ENCODE measurements at regions not wholly inside any gene's neighbourhood (a gene's known extent, or its start where the extent isn't known, plus 50 kb on each side); places are given as distances from the start of the nearest gene placed in this dataset.

GRCh38 chrX:38890326-38890725, 89.1 kb downstream of the MID1IP1 start:
- no peak for DNase-seq

DNA sequence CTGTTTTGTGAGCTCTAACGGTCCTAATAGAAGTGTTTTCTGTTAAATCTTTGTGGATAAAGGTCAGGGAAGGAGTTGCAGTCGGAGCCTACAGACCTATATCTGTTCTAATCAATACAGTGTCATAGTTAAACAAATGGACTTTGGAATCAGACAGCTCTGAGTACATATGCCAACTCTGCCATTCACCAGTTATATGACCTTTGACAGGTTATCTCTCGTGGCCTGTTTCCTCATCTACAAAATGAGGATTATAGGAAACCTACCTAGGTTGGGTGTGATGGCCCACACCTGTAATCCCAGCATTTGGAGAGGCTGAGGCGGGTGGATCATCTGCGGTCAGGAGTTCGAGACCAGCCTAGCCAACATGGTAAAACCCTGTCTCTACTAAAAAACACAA, 89.7 kb downstream of the MID1IP1 start:
- no peak for DNase-seq

DNA sequence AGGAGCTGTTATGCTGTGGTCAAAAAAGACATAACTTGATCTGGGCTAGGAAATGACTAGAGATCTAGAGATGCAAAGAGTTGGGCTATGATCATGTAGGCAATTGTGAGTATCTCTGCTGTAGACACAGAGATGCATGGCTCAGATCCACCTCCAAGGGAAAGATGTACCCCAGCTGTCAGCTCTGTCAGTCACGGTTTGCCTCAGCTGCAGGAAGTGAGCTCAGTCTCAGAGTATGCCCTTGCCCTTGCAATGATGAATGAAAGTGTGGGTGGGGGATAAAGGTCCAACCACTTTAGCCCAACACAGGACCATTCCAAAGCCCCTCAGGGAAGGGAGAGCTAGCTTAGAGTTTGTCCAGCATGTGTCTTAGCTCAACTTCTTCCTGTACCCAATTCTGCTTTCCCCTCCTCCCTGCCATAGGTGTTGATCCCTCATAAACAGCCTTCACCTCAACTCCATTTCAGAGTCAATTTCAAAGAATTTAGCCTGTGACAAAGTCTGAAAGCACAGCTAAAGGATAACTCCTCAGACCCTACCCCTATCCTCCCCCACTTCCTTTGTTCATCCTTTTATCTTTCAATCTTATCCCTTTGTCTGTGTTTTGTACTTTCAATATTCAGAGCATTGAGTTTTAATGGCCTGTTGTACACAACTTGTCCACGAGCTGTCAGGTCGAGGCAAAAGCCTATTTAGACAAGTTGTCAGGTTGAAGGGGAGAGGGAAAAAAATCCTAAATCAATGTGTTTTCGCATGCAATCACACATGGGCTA, 90.6 kb downstream of the MID1IP1 start:
- peak; percentile 75 for DNase-seq

- DNase-seq, result peak; percentile 65
Measured at GRCh38 chrX:38893441-38893840, 92.2 kb downstream of the MID1IP1 start.

GRCh38 chrX:38895775-38896174, 94.5 kb downstream of the MID1IP1 start:
- no peak for DNase-seq

GRCh38 chrX:38896724-38897298, 95.6 kb downstream of the MID1IP1 start:
- DNase-seq, result no peak

GRCh38 chrX:38898261-38898660, 97.0 kb downstream of the MID1IP1 start:
- DNase-seq, result no peak

- DNase-seq, result no peak
Measured at GRCh38 chrX:38899650-38900049, 98.4 kb downstream of the MID1IP1 start.

DNA sequence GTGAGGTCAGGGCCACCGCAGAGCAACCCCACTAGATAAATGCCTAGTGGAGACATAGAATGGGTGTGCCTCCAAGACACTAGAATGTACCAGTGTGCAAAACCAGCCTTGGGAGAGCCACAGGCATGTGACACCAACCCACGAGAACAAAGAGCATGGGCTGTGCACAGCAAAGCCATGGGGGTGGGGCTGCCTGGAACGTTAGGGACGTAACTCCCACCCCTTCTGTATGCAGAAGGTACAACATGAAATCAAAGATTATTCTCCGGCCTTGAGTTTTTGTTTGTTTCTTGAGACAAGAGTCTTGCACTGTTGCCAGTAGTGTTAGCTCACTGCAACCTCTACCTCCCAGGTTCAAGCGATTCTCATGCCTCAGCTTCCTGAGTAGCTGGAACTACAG, 99.5 kb downstream of the MID1IP1 start:
- DNase-seq, result no peak

DNA sequence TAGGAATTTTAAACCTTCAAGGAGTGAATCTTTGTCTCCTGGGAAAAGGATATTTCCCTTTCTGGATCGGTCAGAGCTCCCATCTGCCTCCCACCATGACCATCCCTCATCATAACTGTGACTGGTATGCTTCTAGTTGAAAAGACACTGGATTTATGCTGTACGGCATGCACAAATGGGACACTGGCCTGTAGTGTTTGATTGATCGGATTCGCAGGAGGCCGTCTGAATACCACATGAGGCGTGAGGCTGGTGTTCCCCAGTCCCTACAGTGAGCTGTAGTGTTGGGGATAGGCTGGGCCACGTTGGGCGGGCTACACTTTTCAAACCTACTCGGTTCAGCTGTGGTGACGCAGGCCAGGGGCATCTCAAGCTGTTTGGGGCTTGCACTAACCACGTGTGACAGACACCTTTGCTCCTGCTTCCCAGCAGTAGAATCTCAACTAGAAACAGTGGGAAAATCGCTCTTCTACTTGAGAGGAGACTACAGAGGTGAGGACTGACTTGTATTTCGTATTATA, 101.8 kb downstream of the MID1IP1 start:
- no peak for DNase-seq

- no peak for DNase-seq
Measured at GRCh38 chrX:38916801-38917200, 115.5 kb downstream of the MID1IP1 start.

DNA sequence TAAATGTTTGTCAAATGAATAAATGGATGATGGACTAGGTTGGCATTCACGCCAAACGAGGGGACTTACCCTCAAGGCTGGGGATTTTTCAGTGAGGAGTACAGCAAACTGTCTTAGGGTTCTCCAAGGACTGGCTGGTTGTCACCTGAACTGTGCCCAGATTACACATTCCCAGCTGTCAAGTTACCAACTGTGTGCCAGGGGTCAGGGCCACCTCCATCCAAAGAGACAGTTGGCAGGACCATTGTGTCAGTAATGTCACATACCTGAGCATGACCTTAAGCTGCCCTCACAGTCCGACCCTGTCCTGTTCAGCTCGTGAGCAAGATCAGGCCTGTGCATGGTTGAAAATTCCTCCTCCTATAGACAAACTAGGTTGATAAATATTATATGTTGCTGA, 116.7 kb downstream of the MID1IP1 start:
- DNase-seq, result no peak

- DNase-seq, result no peak
Measured at GRCh38 chrX:38919202-38919601, 117.9 kb downstream of the MID1IP1 start.

DNA sequence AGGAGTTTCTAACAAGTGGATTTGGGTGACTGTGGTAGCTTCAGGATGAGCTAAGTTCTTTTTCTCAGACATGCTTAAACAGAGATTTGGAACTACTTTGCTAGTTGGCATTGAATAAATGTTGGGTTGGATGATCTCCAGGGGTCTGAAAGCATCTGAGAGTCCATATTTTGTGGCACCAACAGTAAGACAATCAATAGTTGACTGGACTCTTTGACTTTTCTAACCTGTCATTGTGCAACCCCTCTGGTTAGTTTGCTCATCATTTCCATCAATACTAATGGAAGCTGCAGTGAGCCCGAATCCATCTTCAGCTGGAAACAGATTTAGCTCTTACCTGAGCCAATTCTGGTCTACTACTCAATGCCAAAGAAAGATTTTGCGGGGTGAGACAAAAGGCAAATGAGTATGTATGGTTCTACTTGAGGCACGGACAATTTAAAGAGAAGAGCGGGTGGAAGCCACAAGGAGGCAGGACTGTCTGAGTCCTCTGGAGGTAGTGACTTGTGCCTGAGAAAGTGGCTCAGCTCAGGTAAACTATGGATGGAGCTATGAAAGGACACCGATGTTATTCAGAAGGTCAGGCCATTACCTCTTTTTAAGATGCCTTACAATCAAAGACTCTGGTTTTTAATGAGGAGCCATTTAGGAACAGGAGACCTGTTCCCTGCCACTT, 118.7 kb downstream of the MID1IP1 start:
- DNase-seq, result no peak

- DNase-seq, result no peak
Measured at GRCh38 chrX:38923451-38923969, 122.3 kb downstream of the MID1IP1 start.

DNA sequence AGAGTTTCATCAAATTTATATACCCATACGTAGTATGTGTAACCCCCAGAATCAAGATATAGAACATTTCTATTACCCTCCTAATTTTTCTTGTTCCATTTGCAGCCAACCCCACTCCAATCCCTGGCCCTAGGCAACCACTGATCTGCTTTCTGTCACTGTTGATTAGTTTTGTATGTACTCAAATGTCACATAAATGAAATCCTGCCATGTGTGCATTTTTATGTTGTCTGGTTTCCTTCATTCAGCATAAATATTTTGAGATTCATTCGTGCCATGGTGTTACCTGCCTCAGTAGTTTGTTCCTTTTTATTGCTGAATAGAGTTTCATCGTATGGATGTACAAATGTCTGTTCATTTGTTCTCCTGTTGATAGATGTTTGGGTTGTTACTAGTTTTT, 126.3 kb downstream of the MID1IP1 start:
- no peak for DNase-seq

DNA sequence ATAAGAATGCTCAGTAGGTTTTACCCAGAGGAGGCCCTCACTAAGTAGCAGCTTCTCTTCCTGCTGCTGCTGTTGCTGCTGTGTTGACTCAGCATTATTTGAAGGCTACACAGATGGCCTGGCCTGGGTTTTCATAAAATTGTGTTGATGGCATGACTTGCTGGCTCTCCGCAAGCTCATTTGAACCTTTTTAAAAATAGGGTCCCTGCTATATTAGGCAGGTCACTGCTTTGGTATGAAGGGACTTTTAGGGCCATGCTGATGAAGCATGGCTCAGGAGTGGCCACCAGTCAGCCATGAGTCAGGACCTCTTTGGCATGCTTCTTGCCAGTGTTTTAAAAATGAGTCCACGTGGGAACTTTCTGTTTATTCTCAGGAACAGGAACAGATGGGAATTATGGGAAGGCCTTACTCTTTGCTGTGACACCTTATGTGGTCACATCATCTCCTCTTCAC, 128.7 kb downstream of the MID1IP1 start:
- DNase-seq, result peak; percentile 66

DNA sequence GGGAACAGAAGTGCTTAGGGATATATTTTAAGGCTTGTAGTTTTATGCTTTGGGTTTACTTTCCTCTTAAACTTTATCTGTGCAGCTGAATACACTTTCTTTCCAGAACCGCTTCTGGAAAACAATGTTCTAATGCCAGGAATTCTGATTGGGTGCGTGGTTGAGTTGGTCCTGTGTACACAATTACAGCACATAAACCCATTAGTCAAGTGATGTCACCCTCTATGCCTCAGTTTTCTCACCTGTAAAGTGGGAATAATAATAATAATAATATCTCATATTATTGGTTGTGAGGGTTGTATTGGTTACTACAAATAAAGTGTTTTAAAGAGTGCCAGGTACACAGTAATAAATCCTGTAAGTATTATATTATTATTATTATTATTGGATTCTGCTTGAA, 129.2 kb downstream of the MID1IP1 start:
- no peak for DNase-seq

DNA sequence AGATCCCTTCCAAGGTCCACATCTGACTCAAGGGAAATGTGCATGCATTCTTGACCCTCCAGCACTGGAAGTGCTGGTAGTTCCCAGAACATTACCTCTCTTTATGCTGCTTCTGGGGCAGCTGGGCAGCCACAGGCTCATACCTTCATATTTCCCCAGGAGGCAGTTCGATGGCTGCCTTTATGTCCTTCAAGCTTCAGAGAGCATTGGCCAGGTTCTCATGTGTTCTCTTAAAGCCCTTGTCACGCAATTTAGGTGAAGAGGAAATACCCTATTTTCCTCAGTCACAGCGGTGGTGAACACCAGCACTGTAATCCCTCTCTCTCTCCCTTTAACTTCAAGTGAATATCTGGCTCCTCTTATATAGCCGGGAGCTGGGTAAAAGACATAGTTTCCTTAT, 134.3 kb downstream of the MID1IP1 start:
- DNase-seq, result no peak

DNA sequence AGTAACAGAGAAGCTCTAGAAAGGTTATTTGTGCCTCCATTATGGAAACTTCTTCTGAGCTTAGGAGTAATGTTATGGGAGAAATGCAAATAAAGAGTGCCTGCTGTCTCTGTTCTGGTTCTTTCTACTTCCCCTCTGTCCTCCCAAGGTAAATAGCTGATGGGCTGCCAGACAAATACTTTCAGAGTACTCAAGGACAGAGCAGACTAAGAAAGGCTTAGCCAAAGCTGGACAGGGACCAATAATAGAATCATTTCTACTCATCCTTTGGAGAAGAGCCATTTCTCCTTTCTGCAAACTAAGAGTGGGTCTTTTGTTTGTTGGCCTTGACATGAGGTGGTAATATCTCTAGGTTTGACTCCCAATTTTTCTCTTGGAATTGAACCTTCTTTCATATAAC, 136.1 kb downstream of the MID1IP1 start:
- no peak for DNase-seq

- peak; percentile 5 for DNase-seq
Measured at GRCh38 chrX:38937926-38938325, 136.7 kb downstream of the MID1IP1 start.

- DNase-seq, result peak; percentile 66
Measured at GRCh38 chrX:38939067-38939466, 137.8 kb downstream of the MID1IP1 start.

DNA sequence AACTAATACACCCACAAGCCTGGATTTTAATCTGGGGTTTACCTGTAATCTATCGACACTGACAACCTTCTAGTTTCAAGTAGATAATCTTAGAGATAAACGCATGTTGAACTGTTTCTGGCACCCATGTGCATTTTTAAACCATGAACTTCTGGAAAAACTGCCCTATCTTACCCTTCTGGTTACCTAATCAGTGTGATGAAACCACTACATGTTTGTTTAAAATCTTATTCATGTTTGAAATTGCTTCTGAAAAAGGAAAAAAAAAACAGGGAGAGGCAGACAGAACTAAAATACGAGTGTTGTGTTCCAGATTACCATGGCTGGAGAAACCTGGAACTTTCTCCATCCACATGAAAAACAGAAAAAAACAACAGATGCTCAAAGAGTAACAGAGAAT, 139.3 kb downstream of the MID1IP1 start:
- no peak for DNase-seq

DNA sequence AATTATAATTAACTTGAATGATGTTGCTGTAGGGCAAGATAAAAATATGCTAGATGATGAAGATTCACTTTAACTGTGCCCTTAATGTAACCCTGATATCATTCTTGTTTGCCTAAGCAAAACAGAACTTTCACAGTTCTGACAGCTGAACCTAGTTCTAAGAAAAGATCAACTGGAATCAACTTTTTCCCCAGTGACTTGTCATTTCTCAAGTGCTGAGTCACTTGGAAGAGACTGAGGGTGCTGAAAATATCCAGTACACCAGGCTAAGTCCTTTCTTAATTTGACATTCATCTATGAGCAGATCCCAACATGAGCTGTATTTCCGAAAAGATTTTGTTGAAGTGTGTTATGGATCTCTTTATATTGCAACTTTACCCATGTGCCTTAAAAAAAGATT, 140.4 kb downstream of the MID1IP1 start:
- no peak for DNase-seq
